ENCODE measurements at regions not wholly inside any gene's neighbourhood (a gene's known extent, or its start where the extent isn't known, plus 50 kb on each side); places are given as distances from the start of the nearest gene placed in this dataset.

- no peak for TF ChIP-seq CTCF (IDR thresholded peaks at IDR 0.05)
- TF ChIP-seq AFF4 (CRISPR knock-in tag; IDR thresholded peaks at IDR 0.05; ENCODE audit: borderline replicate concordance) = no peak
These were observed 363.6 kb upstream of the HS6ST1 start (continued) for GRCh38 chr2:128682266-128682665.

DNA sequence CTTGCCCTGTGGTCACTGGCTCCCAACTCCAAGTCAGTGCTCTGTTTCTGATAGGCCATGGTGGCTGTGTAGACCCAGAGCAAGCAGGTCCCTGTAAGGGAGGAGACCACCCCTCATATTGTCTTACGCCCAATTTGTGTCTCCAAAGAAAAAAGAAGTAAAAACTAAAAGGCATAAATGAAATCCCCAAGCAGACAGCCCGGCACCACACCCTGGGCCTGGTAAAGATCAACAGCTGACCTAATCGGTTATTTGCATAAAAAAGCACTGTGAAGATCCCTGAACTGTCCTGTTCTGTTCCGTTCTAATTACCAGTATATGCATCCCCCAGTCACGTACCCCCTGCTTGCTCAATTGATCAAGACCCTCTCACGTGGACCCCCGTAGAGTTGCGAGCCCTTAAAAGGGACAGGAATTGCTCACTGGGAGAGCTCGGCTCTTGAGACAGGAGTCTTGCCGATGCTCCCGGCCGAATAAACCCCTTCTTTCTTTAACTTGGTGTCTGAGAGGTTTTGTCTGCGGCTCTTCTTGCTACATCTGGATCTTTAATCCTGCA, 364.1 kb upstream of the HS6ST1 start:
- ChIA-PET CTCF (interaction anchor here (1.0 to 1.1 kb wide), 2 partner anchors 37 to 450 kb away, joined by 3 read pairs; no protein-coding TSS in a partner anchor), POLR2A (no interaction called here)
- no peaks in the 10 kb centered on the region for H3K27me3 Mint-ChIP-seq (ENCODE audit: low read depth)
- no peak overlapping the region for H3K4me3 Mint-ChIP-seq
- H3K9me3 Mint-ChIP-seq = no peaks in the 10 kb centered on the region; the same call in 1 of the 2 replicates
- peaks cover 30% of the 10 kb centered on the region for H3K4me1 Mint-ChIP-seq
- ATAC-seq (no peak), DNase-seq (ENCODE audit: low spot score) (no peak)
- H3K27ac Mint-ChIP-seq = peak overlapping the region; percentile 54; the same call in 1 of the 2 replicates
- no peaks in the 10 kb centered on the region for H3K36me3 Mint-ChIP-seq
- TF ChIP-seq, protein P1, sequence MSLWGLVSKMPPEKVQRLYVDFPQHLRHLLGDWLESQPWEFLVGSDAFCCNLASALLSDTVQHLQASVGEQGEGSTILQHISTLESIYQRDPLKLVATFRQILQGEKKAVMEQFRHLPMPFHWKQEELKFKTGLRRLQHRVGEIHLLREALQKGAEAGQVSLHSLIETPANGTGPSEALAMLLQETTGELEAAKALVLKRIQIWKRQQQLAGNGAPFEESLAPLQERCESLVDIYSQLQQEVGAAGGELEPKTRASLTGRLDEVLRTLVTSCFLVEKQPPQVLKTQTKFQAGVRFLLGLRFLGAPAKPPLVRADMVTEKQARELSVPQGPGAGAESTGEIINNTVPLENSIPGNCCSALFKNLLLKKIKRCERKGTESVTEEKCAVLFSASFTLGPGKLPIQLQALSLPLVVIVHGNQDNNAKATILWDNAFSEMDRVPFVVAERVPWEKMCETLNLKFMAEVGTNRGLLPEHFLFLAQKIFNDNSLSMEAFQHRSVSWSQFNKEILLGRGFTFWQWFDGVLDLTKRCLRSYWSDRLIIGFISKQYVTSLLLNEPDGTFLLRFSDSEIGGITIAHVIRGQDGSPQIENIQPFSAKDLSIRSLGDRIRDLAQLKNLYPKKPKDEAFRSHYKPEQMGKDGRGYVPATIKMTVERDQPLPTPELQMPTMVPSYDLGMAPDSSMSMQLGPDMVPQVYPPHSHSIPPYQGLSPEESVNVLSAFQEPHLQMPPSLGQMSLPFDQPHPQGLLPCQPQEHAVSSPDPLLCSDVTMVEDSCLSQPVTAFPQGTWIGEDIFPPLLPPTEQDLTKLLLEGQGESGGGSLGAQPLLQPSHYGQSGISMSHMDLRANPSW (CRISPR knock-in tag; conservative IDR thresholded peaks at IDR 0.05; ENCODE audit: low read depth) = no peak
- TF ChIP-seq CBFB (CRISPR knock-in tag; IDR thresholded peaks at IDR 0.05; ENCODE audit: low read depth) = no peak
- TF ChIP-seq GRHL2 (CRISPR knock-in tag; IDR thresholded peaks at IDR 0.05; ENCODE audit: insufficient replicate concordance, severe bottlenecking) = no peak
- TF ChIP-seq ZNF121 (CRISPR knock-in tag; IDR thresholded peaks at IDR 0.05) = no peak
- no peak for TF ChIP-seq IRF2 (CRISPR knock-in tag; IDR thresholded peaks at IDR 0.05; ENCODE audit: borderline replicate concordance, low read depth)
- TF ChIP-seq FOXP1 (CRISPR knock-in tag; IDR thresholded peaks at IDR 0.05; ENCODE audit: borderline replicate concordance) = no peak
- TF ChIP-seq, protein P2, sequence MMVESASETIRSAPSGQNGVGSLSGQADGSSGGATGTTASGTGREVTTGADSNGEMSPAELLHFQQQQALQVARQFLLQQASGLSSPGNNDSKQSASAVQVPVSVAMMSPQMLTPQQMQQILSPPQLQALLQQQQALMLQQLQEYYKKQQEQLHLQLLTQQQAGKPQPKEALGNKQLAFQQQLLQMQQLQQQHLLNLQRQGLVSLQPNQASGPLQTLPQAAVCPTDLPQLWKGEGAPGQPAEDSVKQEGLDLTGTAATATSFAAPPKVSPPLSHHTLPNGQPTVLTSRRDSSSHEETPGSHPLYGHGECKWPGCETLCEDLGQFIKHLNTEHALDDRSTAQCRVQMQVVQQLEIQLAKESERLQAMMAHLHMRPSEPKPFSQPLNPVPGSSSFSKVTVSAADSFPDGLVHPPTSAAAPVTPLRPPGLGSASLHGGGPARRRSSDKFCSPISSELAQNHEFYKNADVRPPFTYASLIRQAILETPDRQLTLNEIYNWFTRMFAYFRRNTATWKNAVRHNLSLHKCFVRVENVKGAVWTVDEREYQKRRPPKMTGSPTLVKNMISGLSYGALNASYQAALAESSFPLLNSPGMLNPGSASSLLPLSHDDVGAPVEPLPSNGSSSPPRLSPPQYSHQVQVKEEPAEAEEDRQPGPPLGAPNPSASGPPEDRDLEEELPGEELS (CRISPR knock-in tag; IDR thresholded peaks at IDR 0.05) = no peak
- TF ChIP-seq HMGA2 (CRISPR knock-in tag; IDR thresholded peaks at IDR 0.05) = no peak
- TF ChIP-seq, protein P3, sequence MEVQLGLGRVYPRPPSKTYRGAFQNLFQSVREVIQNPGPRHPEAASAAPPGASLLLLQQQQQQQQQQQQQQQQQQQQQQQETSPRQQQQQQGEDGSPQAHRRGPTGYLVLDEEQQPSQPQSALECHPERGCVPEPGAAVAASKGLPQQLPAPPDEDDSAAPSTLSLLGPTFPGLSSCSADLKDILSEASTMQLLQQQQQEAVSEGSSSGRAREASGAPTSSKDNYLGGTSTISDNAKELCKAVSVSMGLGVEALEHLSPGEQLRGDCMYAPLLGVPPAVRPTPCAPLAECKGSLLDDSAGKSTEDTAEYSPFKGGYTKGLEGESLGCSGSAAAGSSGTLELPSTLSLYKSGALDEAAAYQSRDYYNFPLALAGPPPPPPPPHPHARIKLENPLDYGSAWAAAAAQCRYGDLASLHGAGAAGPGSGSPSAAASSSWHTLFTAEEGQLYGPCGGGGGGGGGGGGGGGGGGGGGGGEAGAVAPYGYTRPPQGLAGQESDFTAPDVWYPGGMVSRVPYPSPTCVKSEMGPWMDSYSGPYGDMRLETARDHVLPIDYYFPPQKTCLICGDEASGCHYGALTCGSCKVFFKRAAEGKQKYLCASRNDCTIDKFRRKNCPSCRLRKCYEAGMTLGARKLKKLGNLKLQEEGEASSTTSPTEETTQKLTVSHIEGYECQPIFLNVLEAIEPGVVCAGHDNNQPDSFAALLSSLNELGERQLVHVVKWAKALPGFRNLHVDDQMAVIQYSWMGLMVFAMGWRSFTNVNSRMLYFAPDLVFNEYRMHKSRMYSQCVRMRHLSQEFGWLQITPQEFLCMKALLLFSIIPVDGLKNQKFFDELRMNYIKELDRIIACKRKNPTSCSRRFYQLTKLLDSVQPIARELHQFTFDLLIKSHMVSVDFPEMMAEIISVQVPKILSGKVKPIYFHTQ (CRISPR knock-in tag; IDR thresholded peaks at IDR 0.05) = no peak
- no peak for TF ChIP-seq NR1H2 (CRISPR knock-in tag; IDR thresholded peaks at IDR 0.05)
- TF ChIP-seq RELA (CRISPR knock-in tag; IDR thresholded peaks at IDR 0.05; ENCODE audit: borderline replicate concordance) = no peak
- no peak for TF ChIP-seq ZBTB21 (CRISPR knock-in tag; IDR thresholded peaks at IDR 0.05; ENCODE audit: borderline replicate concordance)
- TF ChIP-seq MAX (CRISPR knock-in tag; IDR thresholded peaks at IDR 0.05) = no peak
- TF ChIP-seq, protein P4, sequence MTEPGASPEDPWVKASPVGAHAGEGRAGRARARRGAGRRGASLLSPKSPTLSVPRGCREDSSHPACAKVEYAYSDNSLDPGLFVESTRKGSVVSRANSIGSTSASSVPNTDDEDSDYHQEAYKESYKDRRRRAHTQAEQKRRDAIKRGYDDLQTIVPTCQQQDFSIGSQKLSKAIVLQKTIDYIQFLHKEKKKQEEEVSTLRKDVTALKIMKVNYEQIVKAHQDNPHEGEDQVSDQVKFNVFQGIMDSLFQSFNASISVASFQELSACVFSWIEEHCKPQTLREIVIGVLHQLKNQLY (CRISPR knock-in tag; IDR thresholded peaks at IDR 0.05) = no peak
- TF ChIP-seq E2F1 (CRISPR knock-in tag; IDR thresholded peaks at IDR 0.05) = no peak
